ENCODE measurements at regions not wholly inside any gene's neighbourhood (a gene's known extent, or its start where the extent isn't known, plus 50 kb on each side); places are given as distances from the start of the nearest gene placed in this dataset.
"Not testable (repeated sequence)": the region's sequence is repeated elsewhere in the genome, so short reads cannot be mapped to it uniquely, and the experiment has no call there.

DNA sequence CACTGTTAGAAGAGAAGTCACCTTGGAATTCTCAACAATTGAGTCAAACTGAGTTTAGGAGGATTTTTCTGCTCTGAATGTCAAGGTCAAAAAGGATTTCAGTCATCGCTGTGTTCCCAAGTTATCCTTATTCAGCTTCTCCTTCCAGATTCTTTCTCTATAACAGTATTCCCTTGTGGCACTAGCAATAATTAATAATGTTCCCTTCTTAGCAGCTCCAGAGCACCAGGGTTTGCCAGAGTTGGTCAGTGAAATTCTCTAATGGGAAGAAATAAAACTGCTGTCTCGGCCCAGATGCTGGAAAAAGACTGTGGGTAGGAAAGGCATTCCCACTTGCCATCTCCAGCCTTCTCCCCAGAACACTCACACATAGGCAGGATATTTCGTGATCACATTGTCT, 836.0 kb upstream of the PIK3C3 start:
- DNase-seq: no peak

GRCh38 chr18:41113885-41114482, 841.0 kb upstream of the PIK3C3 start:
- no peak for DNase-seq

GRCh38 chr18:41099451-41099850, 855.6 kb upstream of the PIK3C3 start:
- no peak for DNase-seq

- no peak for DNase-seq
Observed at GRCh38 chr18:41096504-41096903, 858.5 kb upstream of the PIK3C3 start.

DNA sequence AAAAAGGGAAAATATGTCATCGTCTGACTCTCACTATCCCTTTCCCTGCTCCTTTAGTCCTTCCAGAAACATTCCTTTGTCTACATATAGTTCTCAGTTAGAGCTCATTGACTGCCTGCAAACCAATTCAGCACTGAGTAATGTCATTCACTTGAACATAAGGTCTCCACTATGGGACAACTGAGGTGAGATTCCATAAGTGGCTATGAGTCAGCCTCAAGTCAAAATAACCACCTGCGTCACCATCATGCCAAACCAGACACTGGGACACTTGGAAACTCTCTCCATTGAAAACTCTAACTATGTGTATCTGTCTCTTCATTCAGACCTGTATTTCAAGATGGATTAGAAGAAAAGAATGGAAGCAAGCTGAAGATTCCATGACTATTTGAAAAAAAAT, 878.0 kb upstream of the PIK3C3 start:
- no peak for DNase-seq

DNA sequence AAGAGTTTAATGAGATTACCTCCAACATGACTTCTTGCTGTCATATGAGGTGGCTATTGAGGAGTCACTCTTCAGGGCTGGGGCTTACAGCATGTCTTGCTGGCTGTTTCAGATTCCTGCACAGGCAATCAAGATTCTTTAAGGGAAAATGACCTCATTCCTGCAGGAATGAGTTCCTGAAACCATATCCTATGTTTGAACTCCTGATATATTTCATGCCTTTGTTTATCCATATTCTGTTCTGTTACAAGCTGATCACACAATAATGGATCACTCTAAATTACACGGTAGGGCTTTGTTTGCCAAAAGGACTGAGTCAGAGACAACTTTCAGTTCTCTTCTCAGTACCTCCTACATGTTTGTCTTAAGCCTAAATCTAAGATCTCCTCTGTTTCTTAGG, 879.8 kb upstream of the PIK3C3 start:
- DNase-seq: no peak

GRCh38 chr18:41073372-41073954, 881.6 kb upstream of the PIK3C3 start:
- DNase-seq: no peak

- no peak for DNase-seq
Observed at GRCh38 chr18:41072946-41073345, 882.1 kb upstream of the PIK3C3 start.

DNA sequence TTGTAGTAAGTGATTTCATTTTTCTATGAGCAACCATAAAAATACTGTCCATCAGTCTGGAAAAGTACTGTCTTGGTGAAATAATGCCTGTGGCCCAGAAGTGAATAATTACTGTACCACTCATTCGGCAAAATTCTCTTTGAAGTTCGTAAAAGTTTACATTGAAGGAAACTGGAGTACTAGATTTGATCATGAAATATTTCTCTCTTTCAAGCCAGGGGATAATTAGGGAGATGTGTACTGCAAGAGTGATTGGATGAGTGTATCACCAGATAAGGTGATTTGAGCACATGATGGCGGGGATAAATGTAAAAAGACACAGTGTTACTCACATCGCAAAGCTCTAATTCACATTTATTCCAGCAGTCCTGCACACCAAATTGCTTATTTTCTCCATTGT, 883.2 kb upstream of the PIK3C3 start:
- DNase-seq: no peak

- DNase-seq: no peak
Observed at GRCh38 chr18:41069167-41069566, 885.9 kb upstream of the PIK3C3 start.

GRCh38 chr18:41064916-41065315, 890.1 kb upstream of the PIK3C3 start:
- DNase-seq: no peak

- no peak for DNase-seq
Observed at GRCh38 chr18:41060967-41061366, 894.1 kb upstream of the PIK3C3 start.

GRCh38 chr18:41059126-41059415, 896.0 kb upstream of the PIK3C3 start:
- DNase-seq: no peak

GRCh38 chr18:41058351-41059125, 896.5 kb upstream of the PIK3C3 start:
- no peak for DNase-seq

GRCh38 chr18:41052625-41053024, 902.4 kb upstream of the PIK3C3 start:
- DNase-seq: no peak

DNA sequence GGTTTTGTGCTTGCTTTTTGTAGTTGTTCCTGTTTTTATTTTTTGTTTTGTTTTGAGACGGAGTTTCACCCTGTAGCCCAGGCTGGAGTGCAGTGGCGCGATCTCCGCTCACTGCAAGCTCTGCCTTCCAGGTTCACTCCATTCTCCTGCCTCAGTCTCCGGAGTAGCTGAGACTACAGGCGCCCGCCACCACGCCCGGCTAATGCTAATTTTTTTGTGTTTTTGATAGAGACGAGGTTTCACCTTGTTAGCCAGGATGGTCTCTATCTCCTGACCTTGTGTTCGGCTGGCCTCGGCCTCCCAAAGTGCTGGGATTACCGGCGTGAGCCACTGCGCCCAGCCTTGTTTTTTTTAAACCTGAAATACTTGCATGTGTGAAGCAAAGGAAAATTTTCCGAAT, 908.8 kb upstream of the PIK3C3 start:
- not testable (repeated sequence) for DNase-seq

DNA sequence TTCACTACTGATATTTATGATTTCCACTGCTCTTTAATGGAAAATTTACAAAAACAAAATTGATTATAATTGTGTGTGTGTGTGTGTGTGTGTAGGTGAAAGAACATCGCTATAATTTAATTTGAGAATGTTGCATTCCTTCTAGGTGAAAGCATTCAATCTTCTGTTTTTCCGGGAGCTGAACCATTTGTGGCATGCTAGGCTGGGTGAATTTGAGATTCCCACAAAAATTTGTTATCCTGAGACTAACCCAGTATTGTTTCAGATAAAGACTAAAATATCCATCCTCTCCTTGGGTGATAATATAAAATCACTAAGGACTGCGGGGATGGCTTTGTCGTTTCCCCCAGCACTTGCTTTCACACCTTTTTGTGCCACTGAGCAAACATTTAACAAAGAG, 911.2 kb upstream of the PIK3C3 start:
- no peak for DNase-seq

DNA sequence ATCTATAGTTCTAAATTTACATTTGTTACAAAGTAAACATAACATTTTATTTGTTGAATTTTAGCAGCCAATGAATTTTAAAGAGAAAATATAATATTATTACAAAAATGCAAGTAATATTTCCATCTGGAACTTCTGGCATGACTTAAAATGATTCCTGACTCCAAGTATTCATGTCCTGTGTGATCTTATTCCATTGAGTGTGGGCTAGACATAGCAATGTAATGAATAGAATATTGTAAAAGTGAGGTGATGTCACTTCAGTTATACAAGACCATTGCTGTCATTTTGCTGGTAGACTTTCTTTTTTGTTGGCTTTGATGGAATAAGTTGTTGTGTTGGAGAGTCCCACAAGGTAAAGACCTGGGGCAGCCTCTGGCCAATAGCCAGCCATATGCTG, 912.2 kb upstream of the PIK3C3 start:
- no peak for DNase-seq

GRCh38 chr18:41038071-41038470, 917.0 kb upstream of the PIK3C3 start:
- no peak for DNase-seq

GRCh38 chr18:41036346-41036745, 918.7 kb upstream of the PIK3C3 start:
- no peak for DNase-seq

- DNase-seq: no peak
Observed at GRCh38 chr18:41034413-41034812, 920.6 kb upstream of the PIK3C3 start.

DNA sequence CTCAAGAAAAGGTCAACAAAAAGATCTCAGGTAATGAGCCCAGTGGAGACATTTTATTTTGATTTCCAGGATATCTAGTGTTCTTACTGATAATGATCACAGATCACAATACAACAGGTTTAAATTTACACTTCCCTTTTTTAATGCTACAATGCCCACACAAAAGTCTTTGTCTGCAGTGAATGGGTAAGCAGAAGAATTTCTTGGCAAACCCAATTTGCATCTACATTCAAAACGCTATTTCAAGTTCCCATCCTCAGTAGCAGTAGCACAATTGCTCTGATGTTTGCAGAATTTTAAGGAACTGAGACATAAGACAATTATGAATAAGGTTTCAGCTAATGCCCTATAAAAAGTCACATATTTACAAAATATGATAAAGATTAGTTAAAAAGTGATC, 929.4 kb upstream of the PIK3C3 start:
- no peak for DNase-seq

DNA sequence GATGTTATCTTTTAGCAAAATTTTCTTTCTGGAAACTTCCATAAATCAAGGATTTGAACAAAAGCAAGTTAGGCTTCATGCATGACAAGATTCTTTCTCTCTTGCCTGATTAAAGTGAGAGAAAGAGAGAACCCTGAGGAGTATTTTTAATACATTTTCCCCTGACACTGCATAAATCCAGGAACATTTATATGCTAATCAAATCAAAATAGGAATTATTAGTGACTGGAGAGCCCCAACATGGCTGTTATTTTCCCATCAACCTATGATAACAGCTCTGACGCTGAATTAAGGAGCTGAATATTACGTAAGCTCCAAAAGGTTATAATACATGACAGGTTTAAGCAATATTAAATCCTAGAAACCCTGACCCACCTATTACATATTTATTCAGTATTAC, 930.2 kb upstream of the PIK3C3 start:
- DNase-seq: no peak

DNA sequence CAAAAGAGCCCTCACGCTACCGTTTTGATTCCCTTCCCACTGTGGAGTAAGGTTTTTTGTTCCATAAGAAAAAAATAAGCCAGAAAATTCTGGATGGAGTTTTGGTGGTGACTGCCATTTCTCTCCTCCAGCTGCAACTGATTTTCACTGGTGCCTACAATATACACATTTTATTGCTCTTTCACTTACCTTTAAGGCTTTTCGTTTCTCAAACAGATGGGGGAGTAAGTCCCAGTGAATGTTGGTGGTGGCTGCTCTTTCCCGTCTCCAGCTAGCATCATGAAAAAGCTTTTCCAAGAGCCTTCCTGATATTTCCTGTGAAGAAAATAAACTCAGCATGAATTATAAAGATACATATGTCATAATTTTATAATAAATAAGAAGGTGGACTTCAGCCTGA, 932.5 kb upstream of the PIK3C3 start:
- DNase-seq: no peak

DNA sequence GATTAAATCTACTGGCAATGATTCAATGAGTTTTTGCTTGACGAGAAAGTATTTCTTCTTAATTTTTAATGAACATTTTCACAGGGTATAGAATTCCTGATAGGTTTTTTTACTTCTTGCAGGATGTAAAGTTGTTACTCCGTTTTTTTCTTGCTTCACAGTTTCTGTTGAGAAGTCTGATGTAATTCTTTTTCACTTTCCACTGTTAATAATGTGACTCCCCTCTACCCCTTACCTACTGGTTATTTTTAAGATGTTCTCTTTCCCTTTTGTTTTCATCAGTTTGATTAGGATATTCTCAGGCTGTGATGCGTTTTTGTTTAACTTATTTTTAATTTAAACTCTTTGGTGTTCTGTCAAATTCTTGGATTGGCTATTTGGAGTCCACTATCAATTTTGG, 933.9 kb upstream of the PIK3C3 start:
- no peak for DNase-seq
